Astrocyte of the cerebellum (primary cell): ENCODE measurements at regions not wholly inside any gene's neighbourhood (a gene's known extent, or its start where the extent isn't known, plus 50 kb on each side); places are given as distances from the start of the nearest gene placed in this dataset.

ENCODE experiments used
- DNase-seq: peaks from one replicate; pipeline ENCODE4 v3.0.0-alpha.2; 2011; ENCODE audit warnings: low read depth
- H3K4me3 ChIP-seq: 2 replicates; pipeline ENCODE4 v1.5.1; 2011; ENCODE audit warnings: mild to moderate bottlenecking, low read depth, low read length, moderate library complexity
- CTCF ChIP-seq: IDR thresholded peaks from 2 replicates; pipeline ENCODE4 v1.5.1; 2012; ENCODE audit warnings: low read length, low read depth, moderate library complexity, mild to moderate bottlenecking; ENCODE audit errors: missing control alignments
- in situ Hi-C: cut with HindIII; loops from 2 replicates; pipeline ENCODE4 v1.10.0; 2017; ENCODE audit warnings: low sequenced_read_pairs

DNA sequence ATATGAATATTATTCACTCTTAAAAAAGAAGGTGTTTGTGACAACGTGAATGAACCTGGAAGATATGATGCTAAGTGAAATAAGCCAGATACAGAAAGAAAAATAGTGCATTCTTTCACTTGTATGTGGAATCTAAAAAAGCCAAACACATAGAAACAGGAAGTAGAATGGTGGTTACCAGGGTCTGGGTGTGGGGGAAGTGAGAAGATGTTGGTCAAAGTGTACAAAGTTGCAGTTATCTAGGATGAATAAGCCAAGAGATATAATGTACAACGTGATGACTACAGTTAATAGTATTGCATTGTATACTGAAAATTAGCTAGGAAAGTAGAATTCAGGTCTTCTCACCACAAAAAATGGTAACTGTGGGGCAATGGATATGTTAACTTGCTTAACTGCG, 151.1 kb upstream of the HCRTR2 start:
- in situ Hi-C loops = no loop called here
- TF ChIP-seq CTCF = no peak
- DNase-seq = no peak
- H3K4me3 ChIP-seq = no peak overlapping the region

GRCh38 chr6:55033016-55033546, 141.2 kb upstream of the HCRTR2 start:
- DNase-seq = no peak
- H3K4me3 ChIP-seq = no peak overlapping the region
- TF ChIP-seq CTCF = no peak
- in situ Hi-C loops = no loop called here

GRCh38 chr6:55034752-55035151, 139.6 kb upstream of the HCRTR2 start:
- no peak for TF ChIP-seq CTCF
- H3K4me3 ChIP-seq = no peak overlapping the region
- in situ Hi-C loops = no loop called here
- DNase-seq = no peak

DNA sequence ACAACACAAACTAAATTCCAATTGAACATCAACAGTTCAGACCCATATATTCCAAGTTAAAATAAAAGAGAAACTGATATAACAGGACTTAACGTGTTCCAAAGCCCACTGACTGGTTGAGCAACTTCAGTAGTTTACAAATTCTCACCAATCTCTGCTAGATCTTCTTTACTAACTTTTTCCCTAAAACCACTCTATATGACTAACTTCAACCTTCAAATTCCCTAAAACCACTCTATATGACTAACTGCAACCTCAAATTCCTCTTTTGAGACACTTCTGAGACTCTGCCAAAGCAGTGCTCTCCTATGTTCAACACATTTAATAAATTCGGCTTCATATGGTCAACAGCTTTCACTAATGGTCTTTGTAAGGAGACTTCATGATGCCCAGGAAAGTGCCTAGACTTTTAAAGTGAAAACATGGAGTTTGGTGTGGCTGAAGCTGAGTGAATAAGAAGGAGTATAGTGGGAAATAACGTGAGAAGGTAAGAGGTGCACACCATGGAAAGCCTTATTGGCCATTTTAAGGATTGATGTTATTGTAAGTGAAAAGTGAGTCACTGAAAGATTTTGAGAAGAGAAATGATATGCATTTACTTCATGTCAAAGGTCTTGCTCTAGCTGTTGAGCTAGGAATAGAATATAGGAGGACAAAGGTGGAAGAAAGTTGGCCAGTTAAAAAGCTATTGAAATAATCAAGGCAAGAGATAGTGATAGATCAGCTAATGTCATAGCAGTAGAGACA, 134.0 kb upstream of the HCRTR2 start:
- in situ Hi-C loops = no loop called here
- TF ChIP-seq CTCF = no peak
- DNase-seq = peak; percentile 91
- no peak overlapping the region for H3K4me3 ChIP-seq

GRCh38 chr6:55046869-55047422, 127.4 kb upstream of the HCRTR2 start:
- in situ Hi-C loops = no loop called here
- no peak for TF ChIP-seq CTCF
- no peak for DNase-seq
- no peak overlapping the region for H3K4me3 ChIP-seq

GRCh38 chr6:55047451-55048044, 126.8 kb upstream of the HCRTR2 start:
- no peak for DNase-seq
- H3K4me3 ChIP-seq = no peak overlapping the region
- no peak for TF ChIP-seq CTCF
- in situ Hi-C loops = no loop called here
